GM21717 (cell line): ENCODE measurements at regions not wholly inside any gene's neighbourhood (a gene's known extent, or its start where the extent isn't known, plus 50 kb on each side); places are given as distances from the start of the nearest gene placed in this dataset.

Source experiments
- ATAC-seq: cut with Tn5 transposase; IDR thresholded peaks from one replicate; pipeline ENCODE4 v1.9.1; 2021; ENCODE audit warnings: mild to moderate bottlenecking, moderate library complexity; ENCODE audit not compliant: unreplicated experiment

DNA sequence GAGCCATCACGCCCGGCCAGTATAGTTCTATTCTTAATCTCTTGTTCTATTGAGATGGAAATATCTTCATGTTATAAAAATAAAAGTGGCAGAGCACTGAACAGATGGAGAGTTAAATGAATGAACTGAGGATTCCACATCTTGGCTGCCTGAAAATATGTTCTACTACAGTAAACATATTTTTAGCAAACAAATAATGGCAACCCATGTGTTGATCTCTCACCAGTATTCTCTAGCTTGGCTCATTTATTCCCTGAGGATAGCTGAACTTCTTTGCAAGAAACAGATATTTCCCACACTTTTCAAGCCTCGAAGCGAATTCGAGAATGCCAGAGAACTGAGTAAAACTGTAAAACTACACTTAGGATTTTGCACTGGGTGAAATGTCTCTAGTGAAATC lies 58.9 kb downstream of the DIRAS3 start:
- ATAC-seq: no peak

- ATAC-seq: no peak
These were observed 62.4 kb downstream of the DIRAS3 start for GRCh38 chr1:67988066-67988465.

- ATAC-seq: no peak
These were observed 63.2 kb downstream of the DIRAS3 start for GRCh38 chr1:67987046-67987799.

DNA sequence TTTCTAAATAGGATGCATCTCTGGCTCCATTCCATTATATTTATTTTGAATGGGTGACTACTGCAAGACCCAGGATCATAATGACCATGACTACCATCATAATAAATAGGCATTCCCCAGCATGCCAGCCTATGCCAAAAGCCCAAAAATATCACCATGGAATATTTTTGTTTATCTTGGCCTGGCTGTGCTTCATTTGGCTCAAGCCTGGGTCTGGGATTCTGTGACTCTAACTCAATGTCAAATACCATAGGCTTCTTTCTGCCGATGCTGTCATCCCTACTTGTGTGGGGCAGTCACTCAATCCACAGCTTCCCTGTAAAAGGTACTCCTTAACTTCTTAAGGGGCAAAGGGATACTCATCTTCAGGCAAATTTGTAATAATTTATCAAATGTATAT lies 66.6 kb downstream of the DIRAS3 start:
- no peak for ATAC-seq

- no peak for ATAC-seq
These were observed 70.4 kb downstream of the DIRAS3 start for GRCh38 chr1:67980028-67980427.

GRCh38 chr1:67979532-67979931 lies 70.9 kb downstream of the DIRAS3 start:
- ATAC-seq: no peak

GRCh38 chr1:67978890-67979516 lies 71.4 kb downstream of the DIRAS3 start:
- no peak for ATAC-seq

DNA sequence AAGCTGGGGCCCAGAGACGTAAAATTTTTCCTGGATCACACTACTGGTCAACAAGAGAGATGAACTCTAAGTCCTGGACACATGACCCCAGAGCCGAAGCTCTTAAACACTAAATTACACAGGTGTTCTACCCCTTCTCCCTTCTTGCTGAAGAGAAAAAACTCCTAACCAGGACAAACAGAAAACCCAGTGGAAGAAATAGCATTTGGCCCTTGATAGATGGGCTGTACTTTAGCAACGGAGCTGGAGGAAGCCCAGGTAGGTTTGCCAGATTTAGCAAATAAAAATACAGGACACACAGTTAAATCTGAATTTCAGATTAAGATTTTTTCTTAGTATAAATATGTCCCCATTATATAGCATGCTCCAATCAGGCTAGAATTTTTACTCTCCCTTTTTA lies 72.7 kb downstream of the DIRAS3 start:
- ATAC-seq: no peak

- no peak for ATAC-seq
These were observed 77.4 kb downstream of the DIRAS3 start for GRCh38 chr1:67973051-67973450.

GRCh38 chr1:67970088-67970487 lies 80.3 kb downstream of the DIRAS3 start:
- no peak for ATAC-seq

DNA sequence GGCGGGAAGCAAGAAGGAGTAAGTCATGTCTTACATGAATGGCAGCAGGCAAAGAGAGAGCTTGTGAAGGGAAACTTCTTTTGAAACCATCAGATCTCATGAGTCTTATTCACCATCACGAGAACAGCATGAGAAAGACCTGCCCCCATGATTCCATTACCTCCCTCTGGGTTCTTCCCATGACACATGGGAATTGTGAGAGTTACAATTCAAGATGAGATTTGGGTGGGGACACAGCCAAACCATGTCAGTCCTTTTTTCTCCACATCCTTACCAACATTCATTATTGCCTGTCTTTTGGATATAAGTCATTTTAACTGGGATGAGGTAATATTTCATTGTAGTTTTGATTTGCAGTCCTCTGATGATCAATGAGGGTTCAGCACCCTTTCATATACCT lies 81.0 kb downstream of the DIRAS3 start:
- no peak for ATAC-seq

DNA sequence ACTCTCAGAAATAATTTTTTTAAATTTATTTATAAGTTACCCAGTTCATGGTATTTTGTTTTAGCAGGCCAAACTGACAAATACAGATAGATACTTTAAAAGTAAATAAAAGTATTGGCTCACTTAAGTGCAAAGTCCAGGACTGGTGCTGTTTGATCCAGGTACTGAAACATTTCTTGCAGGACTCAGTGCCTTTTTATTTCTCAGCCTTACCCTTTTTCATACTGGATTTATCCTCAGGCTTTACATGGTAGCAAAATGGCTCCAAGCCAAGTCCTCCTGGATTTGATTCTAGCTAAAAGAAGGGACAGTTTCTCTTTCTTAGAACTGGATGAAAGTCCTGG lies 83.8 kb downstream of the DIRAS3 start:
- no peak for ATAC-seq

DNA sequence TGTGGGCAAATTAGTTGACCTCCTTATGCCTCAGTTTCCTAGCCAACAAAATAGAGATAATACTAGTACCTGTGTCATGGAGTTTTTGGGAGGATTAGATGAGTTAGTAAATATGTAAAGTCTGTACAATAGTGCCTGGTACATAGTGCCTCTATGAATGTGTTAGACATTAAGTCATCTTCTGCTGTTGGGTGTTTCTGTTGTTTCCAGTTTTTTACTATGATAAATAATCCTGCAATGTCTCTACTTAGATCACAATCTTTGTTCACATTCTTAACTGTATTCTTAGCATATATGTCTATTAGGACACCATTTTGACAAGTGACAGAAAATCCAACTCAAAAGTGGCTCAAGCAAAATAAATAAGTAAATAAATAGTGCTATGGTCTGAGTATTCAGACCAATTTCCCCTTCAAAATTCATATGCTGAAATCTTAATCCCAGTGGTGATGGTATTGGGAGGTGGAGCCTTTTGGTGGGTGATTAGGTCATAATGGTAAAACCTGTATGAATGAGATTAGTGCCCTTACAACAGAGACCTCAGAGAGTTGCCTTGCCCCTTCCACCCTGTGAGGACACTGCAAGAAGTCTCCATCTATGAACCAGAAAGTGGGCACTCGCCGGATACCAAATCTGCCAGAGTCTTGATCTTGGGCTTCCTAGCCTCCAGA lies 84.3 kb downstream of the DIRAS3 start:
- no peak for ATAC-seq

DNA sequence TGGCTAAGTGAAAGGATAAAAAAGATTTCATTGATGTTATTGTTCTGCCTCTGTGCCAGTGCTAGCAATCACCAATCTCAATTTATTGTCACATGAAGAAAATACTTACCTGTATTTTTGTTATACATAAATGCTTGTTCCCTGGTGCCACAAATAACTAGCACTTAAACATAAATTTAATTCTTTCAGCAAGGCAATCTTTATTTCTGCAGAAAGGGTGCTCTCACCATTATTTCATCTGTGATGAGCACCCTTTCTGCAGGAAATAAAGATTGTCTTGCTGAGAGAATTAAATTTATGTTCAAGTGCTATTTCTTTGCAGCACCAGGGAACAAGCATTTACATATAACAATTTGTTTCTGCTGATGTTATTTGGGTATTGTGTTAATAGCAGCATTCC lies 87.2 kb downstream of the DIRAS3 start:
- no peak for ATAC-seq

- ATAC-seq: no peak
These were observed 89.7 kb downstream of the DIRAS3 start for GRCh38 chr1:67960766-67961165.

DNA sequence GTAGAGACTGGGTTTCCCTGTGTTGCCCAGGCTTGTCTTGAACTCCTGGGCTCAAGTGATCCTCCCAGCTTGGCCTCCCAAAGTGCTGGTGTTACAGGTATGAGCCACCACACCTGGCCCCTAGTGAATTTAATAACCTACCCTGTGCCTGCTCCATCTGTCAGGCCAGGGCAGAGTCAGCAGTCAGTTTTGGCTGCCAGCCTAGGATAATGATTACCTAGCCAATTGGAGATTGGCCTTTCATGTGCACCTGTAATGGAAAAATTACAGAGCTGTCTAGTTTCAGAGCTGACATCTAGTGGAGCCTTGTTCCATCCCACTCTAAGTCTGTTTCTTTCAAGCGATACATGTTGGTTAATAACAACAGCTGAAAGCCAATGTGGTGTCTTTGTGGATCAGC lies 92.0 kb downstream of the DIRAS3 start:
- ATAC-seq: no peak

DNA sequence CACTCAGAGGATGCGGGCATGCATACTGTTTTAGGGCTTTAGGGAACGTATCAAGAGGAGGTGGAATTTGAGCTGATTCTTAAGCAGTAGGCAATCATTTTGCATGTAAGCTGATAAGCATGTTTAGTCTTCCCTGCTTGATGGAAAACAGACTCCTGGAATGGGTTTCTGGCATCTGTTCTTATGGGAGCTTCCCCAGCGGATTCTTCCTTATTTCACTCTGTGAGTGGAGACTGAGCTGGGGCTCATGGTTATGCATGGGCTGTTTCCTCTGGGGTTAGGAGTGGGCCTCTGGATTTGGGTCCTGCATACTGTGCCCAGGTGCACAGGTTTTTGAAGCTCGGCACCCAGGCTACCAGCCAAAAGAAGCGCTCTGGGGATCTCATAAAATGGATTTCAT lies 93.4 kb downstream of the DIRAS3 start:
- no peak for ATAC-seq

DNA sequence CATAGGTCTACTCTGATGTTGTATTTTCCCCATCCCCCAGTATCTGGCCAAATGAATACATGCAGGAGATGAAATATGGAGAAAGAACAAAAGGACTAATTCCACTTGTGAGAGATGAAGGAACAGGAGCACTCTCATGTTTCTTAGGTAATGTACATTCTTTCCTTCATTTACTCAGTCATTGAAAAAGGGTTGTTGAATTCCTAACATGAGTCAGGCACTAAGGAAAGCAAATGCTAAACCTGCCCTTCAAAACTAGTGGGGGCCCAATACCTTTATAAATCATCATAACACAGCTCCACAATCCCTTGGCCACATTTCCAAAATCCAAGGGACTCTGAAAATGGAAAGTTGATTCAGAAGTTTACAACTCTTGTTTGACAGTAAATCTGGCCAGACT lies 94.3 kb downstream of the DIRAS3 start:
- ATAC-seq: no peak

- no peak for ATAC-seq
These were observed 94.8 kb downstream of the DIRAS3 start for GRCh38 chr1:67955591-67955990.

GRCh38 chr1:67953301-67953700 lies 97.1 kb downstream of the DIRAS3 start:
- no peak for ATAC-seq

GRCh38 chr1:67952071-67952470 lies 98.4 kb downstream of the DIRAS3 start:
- no peak for ATAC-seq

GRCh38 chr1:67951014-67951413 lies 99.4 kb downstream of the DIRAS3 start:
- no peak for ATAC-seq
